ENCODE measurements at regions not wholly inside any gene's neighbourhood (a gene's known extent, or its start where the extent isn't known, plus 50 kb on each side); places are given as distances from the start of the nearest gene placed in this dataset.

DNA sequence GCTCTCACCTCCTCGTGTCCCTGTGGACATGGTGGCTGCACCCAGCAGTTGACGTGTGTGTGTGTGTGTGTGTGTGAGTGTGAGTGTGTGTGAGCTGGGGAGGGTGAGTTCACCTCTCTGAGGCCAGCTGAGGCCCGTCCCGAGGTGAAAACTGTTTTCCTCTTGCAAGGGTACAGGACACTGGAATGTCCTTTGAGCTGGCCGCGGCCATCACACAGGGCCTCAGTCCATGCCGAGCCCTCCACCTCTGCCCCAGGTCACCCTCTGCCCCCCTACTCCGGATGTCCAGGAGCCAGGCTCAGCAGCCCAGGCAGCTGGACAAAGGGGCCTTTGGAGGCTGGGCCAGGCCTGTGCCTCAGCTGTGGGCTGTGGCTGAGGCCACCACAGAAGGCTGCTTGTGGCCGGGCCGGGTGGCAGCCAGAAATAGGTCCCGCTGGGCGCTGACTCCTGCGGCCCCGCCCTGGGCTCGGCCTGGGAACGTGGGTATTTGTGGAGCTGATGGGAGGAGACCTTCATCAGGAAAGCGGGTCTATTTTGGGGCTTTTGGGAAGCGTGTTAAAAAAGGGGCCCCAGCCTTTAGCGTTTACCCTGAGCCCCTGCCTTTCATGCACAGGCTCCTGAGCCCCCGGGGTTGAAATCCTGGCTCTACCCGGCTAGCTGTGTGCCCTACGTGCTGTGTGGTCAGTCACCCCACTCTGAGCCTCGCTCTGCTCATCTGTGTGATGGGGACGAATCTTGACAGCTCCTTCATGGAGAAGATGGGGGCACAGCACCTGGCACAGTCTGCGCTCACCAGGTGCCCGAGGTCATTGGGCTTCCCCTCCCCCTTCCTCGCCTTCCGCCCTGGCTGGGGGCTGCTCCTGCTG lies 75.1 kb upstream of the IER5L start:
- peak; percentile 54 to 97 (median 67) for DNase-seq
- intact Hi-C loops (cut with DNase I): loop anchor here (10.0 kb wide), 1 partner anchor 48 kb away; no protein-coding TSS in a partner anchor

DNA sequence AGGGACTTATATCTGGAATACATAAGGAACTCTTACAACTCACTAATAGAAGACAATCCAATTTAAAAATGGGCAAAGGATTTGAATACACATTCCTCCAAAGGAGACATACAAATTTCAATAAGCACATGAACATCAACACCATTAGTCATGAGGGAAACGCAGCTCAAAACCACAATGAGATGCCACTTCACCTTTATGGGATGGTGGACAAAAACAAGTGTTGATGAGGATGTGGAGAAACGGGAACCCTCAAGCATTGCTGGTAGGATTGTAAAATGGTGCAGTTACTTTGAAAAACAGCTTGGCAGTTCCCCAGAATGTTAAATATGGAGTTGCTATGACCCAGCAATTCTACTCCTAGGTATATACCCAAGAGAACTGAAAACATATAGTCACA lies 72.7 kb upstream of the IER5L start:
- DNase-seq: no peak
- intact Hi-C loops (cut with DNase I): loop anchor here (10.0 kb wide), 1 partner anchor 46 kb away; no protein-coding TSS in a partner anchor

DNA sequence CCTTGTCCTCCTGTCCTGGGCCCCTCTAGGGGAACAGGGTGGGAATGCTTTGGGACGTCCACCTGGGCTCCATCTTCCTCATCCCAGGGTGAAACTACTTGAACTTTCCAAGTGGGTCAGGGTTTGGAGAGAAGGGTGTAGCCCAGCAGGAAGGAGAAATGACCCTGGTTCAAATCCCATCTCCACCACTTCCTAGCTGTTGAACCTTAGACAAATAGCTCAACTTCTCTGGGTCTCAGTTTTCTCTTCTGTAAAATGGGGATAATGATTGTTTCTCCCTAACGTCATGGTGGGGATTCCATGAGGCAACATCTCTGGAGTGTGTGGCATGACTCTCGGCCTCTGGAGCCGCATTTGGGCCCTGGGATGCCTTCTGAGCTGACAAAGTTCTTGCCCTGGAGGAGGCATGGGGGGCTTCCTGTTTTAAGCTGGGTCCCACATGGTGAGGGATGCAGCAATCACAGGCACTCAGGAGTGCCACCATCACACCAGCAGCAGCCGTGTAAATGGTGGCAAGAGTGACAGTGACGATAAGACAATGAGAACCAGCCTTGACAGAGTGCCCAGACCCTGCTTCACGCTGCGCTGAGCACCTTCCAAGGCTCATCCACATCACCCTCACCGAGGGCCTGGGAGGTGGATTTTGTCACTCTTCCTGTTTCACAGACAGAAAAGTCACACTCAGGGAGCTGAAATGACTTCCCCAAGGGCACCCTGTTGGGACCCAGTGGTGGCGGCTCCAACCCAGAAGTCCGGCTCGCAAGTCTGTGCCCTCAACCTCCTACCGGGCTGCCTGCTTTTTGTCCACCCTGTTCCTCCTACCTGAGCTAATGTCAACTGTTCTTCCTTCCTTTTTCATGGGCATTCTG lies 69.5 kb upstream of the IER5L start:
- peak in 3 of 10 donors; percentile 40 to 57 (median 48) for DNase-seq
- intact Hi-C loops (cut with DNase I): no loop called here

DNA sequence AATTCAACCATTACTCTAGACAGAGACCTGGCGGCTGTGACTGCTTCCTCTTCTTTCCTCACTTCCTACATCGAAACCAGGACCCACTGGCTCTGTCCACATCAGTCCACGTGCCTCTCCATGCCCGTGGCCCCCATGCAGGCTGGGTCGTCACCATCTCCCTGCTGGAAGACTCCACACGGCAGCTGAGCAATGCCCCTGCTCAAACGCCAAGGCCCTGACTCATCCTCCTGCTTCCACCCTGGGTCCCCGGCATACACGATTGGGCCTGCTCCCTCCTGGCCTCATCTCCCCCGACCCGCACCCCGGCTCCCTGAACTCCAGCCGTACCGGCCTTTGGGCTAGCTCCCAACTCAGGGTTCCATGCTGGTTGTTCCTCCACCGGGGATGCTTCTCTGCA lies 67.2 kb upstream of the IER5L start:
- DNase-seq: peak in 3 of 10 donors; percentile 49 to 61 (median 50)
- intact Hi-C loops (cut with DNase I): no loop called here

DNA sequence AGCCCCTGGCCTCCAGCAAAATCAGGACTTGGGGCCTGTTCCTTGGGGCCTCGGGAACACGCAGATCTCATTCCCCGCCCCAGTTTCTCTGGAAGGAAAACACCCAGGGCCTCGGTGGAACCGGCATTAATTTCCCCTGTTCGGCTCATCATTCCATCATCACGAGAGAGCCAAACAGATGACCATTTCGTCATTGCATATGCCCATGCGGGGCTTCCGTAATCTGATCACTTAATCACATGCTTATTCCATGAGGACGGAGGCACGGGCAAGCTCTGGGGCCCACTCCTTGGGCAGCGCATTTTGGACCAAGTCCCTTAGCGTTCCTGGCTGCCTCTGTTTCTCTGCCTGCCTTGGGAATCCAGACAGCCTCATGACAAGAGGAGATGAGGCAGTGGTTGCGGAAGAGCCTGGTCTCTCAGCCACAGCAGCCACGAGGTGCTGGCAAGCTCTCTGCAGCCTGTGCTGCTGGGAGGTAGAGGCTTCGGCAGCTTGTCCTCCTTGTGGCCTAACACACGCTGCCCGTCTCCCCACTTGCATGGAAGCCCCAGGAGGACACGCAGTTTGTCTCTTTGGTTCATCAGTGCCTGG lies 65.0 kb upstream of the IER5L start:
- DNase-seq: peak in 3 of 10 donors; percentile 50 to 70 (median 51)
- intact Hi-C loops (cut with DNase I): no loop called here

DNA sequence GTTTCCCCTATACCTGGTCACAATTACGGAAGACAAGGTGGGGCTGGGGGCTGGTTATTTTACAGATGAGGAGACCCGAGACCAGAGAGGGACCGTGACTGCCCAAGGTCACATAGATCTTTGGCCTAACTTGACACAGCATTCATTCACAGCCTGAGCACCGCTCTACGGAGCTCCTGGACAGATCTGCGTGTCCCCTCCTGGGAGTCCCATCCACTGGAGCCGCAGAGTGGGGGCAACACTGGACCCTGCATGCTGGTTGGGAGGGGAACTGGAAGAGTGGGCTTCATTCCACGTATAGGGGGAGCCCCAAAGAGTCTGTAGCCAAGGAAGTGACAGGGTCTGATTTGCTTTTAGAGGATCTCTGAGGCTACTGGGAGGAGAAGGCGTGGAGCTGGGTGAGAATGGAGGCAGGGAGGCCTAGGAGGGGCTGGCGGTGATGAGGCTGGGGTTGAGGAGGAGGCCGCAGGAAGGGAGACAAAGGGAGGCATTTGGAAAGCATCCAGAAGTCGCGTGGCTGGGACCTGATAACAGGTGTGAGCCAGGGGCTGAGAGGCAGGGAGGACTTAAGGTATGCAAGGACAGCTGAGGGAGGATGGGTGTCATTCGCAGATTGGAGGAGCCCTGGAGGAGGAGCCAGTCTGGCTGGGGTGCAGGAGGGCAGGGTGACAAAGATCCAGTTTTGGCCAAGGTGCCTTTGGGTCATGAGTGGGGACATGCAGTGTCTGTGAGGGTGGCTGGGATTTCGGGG lies 64.3 kb upstream of the IER5L start:
- intact Hi-C loops (cut with DNase I): no loop called here
- DNase-seq: peak in 3 of 10 donors; percentile 15 to 68 (median 52)

DNA sequence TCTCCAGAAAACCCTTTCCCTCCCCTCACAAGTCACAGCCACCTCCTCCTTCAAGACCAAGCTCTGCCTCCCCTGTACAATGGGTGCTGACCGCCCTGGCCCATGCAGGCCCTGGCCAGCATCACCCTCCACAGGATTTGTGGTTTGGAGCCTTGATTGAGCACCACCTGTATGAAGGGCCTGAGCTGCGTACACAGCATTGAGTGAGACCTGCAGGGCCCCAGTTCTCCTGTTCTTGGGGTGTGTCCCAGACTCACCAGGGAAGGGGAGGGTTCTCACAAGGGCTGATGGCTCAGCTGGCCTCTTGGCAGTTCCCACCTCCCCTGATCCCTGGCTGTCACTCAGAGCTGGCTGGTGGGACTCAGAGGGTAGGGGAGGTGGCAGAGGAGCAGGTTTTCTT lies 63.7 kb upstream of the IER5L start:
- intact Hi-C loops (cut with DNase I): no loop called here
- peak in 1 of 10 donors; percentile 65 for DNase-seq

DNA sequence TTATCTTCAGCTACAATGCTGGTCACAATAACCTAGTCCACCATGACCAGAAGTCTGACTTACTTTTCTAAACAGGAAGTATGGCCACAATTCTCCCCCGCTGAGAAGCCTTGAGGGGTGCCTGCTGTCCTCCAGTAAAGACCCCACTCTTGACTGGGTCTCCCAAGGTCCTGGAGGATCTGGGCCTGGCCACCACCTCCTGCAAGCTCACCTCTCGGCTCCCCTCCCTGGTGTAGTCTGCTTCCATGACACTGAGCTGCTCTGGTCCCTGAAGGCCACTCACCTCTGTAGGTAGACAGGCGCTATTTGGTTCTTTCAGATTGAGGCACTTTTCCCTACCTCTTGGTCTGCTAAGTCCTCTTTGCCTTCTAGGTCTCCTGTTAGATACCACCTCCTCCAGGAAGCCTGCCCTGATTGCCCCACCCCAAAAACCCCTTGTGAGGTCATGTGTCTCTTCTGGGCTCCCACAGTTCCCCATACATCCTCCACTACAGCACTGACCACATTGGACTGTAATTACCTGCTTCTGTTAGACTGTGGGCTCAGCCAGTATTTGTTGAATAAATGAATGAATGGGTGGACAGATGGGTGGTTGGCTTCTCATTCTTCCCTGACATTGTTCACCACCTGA lies 62.6 kb upstream of the IER5L start:
- peak in 3 of 10 donors; percentile 24 to 54 (median 40) for DNase-seq
- intact Hi-C loops (cut with DNase I): no loop called here

DNA sequence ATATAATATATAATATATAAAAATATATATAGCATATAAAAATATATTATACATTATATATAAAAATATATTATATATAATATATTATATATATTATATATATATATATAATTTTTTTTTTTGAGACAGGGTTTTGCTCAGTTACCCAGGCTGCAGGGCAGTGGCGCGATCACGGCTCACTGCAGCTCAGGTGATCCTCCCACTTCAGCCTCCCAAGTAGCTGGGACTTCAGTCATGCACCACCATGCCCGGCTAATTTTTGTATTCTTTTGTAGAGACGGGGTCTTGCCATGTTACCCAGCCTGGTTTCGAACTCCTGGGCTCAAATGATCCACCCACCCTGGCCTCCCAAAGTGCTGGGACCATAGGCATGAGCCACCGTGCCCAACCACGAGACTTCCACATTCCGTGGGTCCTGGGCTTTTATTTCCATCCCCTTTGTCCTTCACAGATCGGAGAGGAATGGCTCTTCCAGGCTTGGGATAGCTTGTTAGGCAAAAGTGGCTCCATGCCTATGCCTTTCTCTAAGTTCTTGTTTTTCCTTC lies 62.0 kb upstream of the IER5L start:
- peak in 3 of 10 donors; percentile 50 to 59 (median 54) for DNase-seq
- intact Hi-C loops (cut with DNase I): no loop called here

DNA sequence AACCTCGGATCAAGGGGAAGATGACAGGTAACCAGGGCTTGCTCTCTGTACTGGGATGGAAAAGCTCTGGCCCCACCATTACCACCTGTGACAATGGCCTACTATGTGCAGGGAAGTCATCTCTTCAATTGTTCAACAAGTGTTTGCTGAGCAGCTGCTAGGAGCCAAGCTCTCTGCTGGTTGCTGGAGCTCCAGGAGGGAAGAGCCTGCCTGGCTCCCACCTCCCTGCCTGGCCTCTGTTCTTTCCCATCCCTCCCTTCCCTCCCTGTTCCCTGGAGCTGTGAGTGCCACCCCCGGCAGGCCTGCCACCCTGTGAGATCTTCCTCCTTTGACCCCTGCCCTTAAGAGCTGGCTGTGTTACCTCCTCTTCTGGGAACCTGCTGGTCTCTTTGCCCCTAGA lies 59.7 kb upstream of the IER5L start:
- DNase-seq: peak in 3 of 10 donors; percentile 7 to 30 (median 25)
- intact Hi-C loops (cut with DNase I): no loop called here

DNA sequence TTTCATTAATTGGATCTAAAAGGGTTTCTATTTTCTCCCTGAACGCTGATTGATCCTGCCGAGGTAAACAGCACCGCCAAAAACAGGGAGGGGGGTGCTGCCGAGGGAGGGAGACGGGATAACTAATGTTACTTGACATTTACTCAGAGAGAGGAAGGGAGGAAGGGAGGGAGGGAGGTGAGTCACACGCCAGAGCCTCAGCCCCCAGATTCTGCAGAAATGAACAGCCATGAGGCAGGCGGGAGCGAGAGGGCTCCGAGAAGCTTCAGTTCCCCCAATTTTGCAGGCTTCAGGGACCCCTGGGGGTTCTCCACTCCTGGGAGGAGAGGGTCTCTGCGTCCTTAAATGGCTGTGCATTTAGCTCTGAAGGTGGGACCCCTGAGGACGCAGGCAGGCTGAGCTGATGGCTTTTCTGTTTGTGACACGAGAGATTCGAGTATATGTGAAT lies 59.1 kb upstream of the IER5L start:
- intact Hi-C loops (cut with DNase I): no loop called here
- DNase-seq: peak in 5 of 10 donors; percentile 39 to 90 (median 79)

DNA sequence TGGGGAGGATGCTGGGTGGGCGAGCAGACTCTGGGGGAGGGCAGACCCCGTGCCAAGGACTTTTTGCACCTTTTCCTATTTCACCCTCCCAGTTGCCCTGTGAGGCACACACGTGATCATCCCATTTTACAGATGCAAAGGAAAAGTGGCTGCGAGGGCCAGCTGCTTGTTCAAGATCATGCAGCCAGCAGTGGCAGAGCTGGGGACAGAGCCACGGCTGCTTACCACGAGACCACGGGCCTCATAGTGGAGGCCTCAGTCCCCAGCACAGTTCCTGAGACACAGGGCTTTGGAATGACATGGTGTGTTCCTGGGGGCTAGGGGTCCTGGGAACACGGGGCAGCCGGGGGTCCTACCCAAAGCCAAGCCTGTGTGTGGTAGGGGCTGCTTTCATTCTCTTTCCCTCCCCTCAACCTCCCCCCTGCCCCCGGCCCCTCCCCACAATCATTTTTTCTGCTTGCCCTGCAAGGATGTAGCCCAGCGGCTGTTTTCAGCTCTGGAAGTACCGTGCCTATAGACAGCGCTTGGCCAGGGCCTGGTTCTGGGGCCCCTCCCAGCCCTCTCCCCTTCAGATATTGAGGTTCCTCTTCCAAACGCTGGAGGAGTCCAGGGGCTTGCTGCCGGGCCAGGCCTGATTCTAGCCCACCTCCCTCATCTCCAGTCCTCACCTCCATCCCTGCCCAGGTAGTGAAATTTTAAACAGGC lies 58.5 kb upstream of the IER5L start:
- peak in 3 of 10 donors; percentile 39 to 73 (median 67) for DNase-seq
- intact Hi-C loops (cut with DNase I): no loop called here

DNA sequence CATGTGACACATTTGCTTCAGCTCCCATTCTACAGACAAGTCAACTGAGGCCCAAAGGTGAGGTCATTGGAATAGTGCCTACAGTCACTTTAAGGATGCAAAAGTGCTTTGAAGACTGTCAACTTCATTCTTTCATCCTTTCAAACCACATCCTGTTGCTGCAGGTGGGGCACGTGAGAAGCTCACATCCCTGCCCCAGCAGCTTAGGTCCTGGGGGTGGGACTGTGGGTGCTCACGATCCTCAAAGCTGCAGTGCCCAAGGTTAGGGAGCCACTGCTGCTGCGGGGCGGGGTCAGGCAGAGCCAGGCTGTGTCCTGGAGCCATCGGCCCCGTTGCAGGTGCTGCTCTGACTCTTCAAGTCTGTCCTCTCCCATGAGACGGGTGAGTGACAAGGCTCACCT lies 57.9 kb upstream of the IER5L start:
- intact Hi-C loops (cut with DNase I): no loop called here
- DNase-seq: peak in 3 of 10 donors; percentile 35 to 52 (median 39)

DNA sequence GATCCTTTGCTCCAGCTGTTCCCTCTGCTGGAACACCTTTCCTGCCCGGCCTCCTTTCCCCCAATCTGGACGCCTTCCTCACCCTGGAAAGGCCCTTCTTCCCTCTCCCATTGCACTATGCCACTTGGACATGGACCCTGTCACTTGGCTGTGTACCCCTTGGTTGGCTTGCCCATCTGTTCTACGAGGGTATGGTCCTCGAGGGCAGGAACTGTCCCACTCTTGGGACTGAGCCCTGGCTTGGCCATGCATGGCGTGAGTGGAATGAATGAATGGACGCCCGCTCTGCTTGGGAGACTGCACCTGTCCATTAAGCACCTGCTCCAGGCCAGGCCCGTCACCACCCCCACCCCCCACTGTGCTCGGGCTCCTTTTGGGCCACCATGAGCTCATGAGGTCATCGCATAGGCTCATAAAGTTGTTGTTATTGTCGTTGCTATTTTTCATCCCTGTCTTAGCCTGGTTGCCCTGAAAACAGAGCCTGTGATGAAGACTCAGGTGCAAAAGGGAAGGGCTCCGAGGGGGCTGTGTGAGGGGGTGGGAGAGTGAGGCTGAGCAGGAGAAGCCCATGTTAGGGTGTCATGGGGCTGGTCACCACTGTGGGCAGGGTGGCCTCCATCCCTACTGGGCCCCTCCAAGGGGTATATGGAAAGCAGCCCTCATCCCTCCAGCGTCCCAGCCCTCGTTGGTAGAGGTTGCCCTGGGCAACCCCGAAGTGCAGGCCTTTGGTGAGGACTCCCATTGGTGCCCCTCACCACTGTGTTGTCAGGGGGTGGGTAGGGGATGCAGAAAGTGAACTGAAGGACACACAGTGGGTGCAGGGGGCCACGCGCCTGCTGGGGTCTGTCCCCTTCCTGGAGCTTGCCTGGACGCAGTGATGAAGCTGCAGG lies 57.2 kb upstream of the IER5L start:
- DNase-seq: peak in 3 of 10 donors; percentile 50 to 65 (median 62)
- intact Hi-C loops (cut with DNase I): no loop called here

DNA sequence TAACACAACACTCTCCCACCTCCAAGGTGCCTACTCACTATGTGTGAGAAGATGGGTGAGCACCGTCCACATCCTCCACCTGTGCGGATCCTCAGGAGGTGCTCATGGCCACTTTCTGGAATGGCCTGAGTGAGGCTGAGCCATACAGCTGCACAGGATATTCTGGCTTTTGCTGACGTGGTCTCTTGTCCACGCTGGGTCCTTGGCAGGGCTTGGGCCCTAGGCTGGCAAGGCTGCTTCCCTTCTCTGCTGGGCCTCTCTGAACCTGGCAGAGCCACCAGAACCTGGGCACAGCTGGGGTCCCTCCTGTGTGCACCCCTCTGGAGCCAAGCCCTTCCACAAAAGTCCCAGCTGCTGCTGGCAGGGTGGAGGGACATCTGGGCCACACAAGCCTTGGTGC lies 56.4 kb upstream of the IER5L start:
- intact Hi-C loops (cut with DNase I): no loop called here
- peak in 2 of 10 donors; percentile 46 to 67 for DNase-seq

DNA sequence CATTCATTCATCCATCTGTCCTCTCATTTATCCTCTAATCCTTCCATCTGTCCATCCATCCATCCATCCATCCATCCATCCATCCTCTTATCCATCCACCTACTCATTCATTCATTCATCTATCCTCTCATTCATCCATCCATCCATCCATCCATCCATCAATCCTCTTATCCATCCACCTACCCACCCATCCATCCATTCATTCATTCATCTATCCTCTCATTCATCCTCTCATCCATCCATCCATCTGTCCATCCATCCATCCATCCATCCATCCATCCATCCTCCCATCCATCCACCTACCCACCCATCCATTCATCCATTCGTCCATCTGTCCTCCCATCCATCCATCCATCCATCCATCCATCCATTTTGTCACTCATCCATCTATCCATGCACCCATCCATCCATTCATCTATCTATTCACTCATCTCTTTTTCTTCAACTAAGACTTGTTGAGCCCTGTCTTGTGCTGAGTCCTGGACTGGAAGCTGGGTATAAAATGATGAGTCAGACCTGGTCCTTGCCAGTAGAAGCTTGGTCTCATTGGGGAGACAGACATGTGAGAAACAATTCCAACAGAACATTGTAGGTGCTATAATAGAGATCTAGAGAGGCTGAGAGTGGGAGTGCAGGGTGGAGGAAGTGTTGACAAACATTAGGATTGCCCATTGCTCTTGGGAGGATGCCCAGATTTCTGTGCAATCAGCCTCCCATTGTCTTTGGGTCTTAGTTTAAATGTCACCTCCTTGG lies 55.0 kb upstream of the IER5L start:
- DNase-seq: no peak
- intact Hi-C loops (cut with DNase I): no loop called here

DNA sequence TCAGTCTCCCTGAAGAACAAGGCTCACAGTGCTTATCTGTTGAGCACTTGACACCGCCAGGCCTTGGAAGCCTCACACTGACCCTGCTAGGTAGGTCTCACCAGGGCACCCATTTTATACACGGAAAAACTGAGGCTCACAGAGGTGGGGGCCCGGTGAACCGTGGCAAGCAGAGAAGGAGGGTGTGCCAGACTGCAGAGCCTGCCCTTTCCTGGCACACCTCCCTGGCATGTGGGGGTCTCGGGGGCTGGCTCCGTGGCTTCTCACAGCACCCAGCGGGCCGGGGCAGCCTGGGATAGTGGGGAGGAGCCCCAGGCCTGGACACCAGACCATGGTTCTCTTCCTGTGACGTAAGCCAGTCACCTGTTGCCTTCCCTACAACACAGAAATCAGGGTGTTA lies 53.7 kb upstream of the IER5L start:
- DNase-seq: peak in 3 of 10 donors; percentile 35 to 48 (median 45)
- intact Hi-C loops (cut with DNase I): no loop called here
